NCI-H2107 treated with DMSO at 0.1 percent for 48 hours (cell line): ENCODE measurements at regions not wholly inside any gene's neighbourhood (a gene's known extent, or its start where the extent isn't known, plus 50 kb on each side); places are given as distances from the start of the nearest gene placed in this dataset.

Experiments
- DNase-seq: peaks from one replicate; lab custom pipeline; 2025; ENCODE audit not compliant: unreplicated experiment; lab: John Stamatoyannopoulos, UW

GRCh38 chr1:81409262-81409661 lies 391.5 kb upstream of the ADGRL2 start:
- DNase-seq: no peak

- DNase-seq: no peak
Measured at GRCh38 chr1:81408419-81408818, 392.3 kb upstream of the ADGRL2 start.

DNA sequence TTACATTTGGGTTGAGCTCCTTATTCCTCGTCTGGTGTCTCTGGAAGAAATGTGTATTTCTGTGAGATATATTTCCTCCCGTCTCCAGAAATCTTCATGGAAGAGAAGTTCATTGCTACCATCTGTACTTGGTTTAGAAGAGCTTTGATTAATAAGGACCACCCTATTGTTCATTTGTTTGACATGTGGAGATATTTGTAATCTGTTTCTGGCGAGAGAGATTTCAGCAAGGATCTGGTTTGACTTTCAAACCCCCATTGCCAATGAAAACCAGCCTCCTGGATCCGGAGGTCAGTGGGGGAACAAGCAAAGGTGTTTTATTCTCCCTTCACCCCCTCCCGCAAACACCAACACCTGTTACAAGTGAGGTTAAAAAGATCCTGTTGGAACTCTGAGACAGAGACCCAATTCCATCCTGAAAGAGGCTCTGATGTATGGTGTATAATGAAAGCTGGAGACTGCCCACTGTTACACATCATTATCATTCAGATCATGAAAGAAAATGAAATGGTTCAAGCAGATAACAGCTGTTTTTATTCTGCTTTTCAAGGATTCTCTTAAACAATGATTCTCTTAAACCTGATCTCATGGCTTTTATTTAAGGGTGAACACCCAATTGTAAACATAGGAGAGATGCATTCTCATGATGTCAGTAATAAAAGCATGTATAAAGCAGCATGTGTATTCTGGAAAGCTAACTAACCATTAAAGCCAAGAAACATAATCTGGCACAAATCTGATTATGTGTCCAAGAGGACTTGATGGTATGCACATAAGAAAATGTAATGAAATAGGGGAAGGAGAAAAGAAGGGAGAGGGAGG lies 393.5 kb upstream of the ADGRL2 start:
- peak; percentile 36 for DNase-seq

- DNase-seq: no peak
Measured at GRCh38 chr1:81406292-81406999, 394.3 kb upstream of the ADGRL2 start.

DNA sequence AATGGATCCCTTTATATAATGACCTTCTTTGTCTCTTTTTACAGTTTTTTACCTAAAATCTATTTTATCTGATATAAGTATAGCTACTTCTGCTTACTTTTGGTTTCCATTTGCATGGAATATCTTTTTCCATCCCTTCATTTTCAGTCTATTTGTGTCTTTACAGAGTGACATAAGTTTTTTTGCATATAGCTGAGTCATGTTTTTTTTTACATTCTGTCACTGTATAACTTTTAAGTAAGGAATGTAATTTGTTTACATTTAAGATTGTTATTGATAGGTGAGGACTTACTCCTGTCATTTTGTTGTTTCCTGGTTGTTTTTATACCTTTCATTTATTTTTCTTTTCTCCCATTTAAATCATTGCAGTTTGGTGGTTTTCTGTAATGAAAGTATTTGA lies 402.7 kb upstream of the ADGRL2 start:
- DNase-seq: no peak

- no peak for DNase-seq
Measured at GRCh38 chr1:81392526-81393226, 408.1 kb upstream of the ADGRL2 start.

- DNase-seq: peak; percentile 7
Measured at GRCh38 chr1:81391125-81391828, 409.5 kb upstream of the ADGRL2 start.

DNA sequence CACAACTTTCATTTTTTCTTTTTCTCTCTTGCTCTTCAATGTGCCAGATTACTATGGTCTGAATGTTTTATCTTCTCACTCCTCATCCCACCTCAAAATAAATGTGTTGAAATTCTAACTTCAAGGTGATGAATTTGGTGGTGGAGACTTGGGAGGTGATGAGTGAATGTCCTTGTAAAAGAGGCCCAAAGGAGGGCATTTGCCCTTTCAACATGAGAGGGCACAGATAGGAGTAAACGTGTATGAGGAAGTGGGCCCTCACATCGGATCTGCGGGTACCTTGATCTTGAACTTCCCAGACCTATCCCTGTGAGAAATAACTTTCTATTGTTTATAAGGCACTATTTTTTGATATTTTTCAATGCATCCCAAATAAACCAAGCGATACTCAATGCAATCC lies 412.3 kb upstream of the ADGRL2 start:
- no peak for DNase-seq

- DNase-seq: no peak
Measured at GRCh38 chr1:81387446-81387845, 413.3 kb upstream of the ADGRL2 start.

DNA sequence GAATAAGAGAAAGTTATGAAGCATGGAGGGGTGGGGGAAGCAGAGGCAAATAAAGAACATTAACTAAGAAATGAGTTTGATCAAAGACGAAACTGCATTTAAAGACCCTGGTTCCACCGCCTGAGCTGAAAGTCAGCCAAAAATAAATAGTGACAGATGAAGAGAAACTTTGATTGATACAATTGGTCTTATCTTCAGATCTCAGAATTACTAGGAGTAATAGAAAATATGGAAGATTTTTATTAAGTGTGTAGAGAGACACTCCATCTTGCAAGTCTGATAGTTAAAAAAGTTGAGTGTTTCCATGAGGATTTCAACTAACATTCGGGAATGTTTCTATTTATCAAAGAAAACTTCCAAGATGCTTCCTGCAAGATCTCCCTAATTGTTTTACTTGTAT lies 418.2 kb upstream of the ADGRL2 start:
- no peak for DNase-seq

DNA sequence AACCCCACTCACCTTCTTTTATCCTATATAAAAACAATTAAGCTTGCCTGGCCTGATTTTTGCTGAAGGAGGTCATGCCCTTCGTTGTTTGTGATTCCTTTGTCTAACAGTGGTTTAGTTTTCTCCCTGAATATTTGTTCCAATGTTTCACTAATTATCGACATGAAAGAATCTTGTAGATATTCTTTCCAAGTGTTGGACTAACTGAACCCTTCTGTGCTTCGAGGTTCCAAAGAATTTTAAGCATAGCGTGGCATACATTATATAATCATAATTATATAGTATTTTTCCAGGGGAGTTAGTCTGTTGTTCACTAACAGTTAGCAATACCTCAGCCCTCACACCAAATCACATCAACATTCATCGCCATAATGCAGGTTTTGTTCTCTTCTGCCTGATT lies 418.9 kb upstream of the ADGRL2 start:
- DNase-seq: no peak

DNA sequence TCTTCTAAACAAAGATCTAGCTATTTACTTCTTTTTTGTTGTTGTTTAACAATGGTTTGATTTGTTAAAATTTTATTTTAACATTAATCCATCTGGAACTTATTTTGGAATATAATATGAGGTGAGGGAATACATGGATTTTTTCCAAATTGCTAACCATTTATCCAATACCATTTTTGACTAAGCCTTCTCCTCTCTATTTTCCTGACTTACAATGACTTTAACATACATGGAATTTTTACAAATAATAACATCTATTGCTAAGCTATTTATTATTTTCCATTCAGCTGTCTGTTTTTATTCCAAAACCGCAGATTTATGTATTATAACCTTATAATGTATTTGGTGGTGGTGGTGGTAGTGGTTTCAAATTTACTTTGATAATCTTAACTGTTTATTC lies 420.3 kb upstream of the ADGRL2 start:
- no peak for DNase-seq

DNA sequence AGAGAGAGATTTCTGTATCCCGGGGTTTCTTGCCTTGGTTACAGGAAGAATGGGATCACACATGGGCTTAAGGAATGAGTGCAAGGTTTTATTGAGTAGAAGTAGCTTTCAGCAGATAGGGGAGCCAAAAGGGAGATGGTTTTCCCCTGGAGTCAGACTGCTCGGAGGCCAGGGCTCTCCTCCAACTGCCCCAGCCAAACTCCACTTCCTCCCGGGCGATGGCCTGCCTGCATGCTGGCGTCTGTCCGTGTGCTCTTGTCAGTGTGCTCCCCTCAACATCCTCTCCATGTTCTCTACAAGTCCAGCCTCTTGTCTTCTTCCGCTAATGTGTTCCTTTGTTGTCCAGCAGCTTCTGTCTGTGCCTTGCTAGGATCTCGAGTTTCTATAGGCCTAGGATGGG lies 421.3 kb upstream of the ADGRL2 start:
- no peak for DNase-seq

DNA sequence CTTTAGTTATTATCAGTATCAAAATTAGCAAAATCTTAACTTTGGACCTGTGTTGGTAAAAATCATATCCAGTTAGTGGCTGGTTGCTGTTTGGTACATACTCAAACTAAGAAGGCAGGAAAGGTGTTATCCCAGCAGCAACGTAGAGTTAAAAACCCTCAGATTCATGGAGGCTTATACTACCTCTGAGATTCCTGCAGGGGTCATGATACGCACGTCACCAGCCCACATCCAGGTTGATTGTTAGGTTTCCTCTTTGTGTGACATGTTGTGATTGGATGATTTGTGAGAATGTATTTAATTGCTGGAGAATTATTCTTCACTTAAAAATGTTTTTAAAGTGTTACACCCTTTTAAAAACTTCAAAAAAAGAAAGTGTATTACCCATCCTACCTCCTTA lies 423.3 kb upstream of the ADGRL2 start:
- DNase-seq: no peak

- DNase-seq: no peak
Measured at GRCh38 chr1:81375884-81376548, 424.7 kb upstream of the ADGRL2 start.

GRCh38 chr1:81374481-81374880 lies 426.3 kb upstream of the ADGRL2 start:
- DNase-seq: no peak

DNA sequence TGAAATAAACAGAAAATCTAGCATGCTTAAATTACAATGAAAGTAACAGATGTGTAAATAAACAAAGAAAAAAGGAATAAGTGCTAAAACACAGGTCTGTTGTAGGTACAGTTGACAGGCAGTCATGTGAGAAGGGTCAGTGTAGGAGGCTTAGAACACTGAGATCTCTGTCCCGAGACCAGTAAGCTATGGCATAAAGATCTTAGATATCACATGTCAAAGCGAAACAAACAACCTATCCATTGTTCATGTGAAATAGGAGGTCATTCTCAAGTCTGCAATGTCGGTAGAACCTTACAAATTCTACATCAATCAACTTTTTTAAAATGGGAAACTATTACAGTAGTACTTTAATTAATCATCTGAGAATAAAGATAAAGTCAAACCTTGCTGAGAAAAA lies 428.9 kb upstream of the ADGRL2 start:
- no peak for DNase-seq

- no peak for DNase-seq
Measured at GRCh38 chr1:81369833-81370232, 430.9 kb upstream of the ADGRL2 start.

- no peak for DNase-seq
Measured at GRCh38 chr1:81366173-81366572, 434.6 kb upstream of the ADGRL2 start.

DNA sequence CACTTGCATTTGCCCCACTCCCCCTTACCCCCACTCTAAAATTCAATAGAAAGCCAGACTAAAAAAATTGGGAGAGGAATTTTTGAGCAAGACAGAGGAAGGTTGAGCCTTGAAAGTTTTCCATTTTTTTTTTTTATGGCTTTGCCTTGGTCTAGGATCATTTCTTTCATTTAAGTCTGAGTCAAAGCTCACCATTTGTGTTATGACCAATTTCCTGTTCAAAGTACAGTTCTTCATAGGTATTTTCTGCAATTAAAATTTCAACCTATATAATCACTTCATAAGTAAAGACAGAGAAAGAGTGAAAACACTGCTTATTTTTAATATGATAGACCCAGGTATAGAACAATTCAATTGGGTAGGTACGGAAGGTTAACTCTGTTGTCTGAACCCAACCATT lies 436.6 kb upstream of the ADGRL2 start:
- no peak for DNase-seq

DNA sequence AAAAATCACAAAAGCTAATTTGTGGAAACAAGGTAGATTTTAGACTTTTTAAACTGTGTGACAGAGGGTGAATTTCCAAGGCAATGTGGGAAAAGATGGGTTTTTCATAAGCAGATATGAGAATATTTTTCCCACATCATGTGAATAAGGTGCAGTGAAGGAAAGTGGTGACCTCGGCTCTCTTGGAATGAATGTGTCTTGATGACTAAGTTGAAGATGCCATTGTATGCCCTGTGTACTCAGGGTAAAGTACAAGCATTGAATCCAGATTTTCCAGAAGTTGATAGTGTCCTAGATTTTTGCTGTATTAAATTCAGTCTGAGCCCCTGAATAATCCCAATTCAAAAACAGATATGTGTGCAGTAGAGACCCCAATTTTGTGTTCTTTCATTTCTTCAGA lies 442.6 kb upstream of the ADGRL2 start:
- DNase-seq: no peak
